Mucosa of descending colon (tissue), 3 donors: ENCODE measurements at regions not wholly inside any gene's neighbourhood (a gene's known extent, or its start where the extent isn't known, plus 50 kb on each side); places are given as distances from the start of the nearest gene placed in this dataset.

Experiments used
- ATAC-seq: fragments of 200-7000 bp; cut with Tn5 transposase; one replicate; pipeline ENCODE4 v1.9.1; 2020; ENCODE audit warnings: mild to moderate bottlenecking, moderate library complexity
- DNase-seq, 3 donors: peaks; one replicate each; pipeline ENCODE4 v3.0.0-alpha.2; 2020
- H3K36me3 ChIP-seq: fragments of 200-600 bp; one replicate; pipeline ENCODE4 v1.8.0; 2021; ENCODE audit warnings: low read depth, mild to moderate bottlenecking
- H3K4me1 ChIP-seq: fragments of 200-600 bp; one replicate; pipeline ENCODE4 v1.8.0; 2021; ENCODE audit warnings: low read depth, mild to moderate bottlenecking
- H3K4me3 ChIP-seq: fragments of 200-600 bp; one replicate; pipeline ENCODE4 v1.8.0; 2021; ENCODE audit warnings: mild to moderate bottlenecking
- H3K9me3 ChIP-seq: fragments of 200-600 bp; one replicate; pipeline ENCODE4 v1.8.0; 2021; ENCODE audit warnings: mild to moderate bottlenecking
- intact Hi-C, 2 donors: fragments of 100-400 bp; cut with DNase I in 1 of 2; cut with micrococcal nuclease in 1 of 2; formaldehyde crosslinking; loops; one replicate each; pipeline versions ENCODE4 v1.11.0 to v1.11.1; 2022; cut with DNase I, micrococcal nuclease
- TF ChIP-seq, protein P1 (sequence below): fragments of 200-600 bp; IDR thresholded peaks from one replicate; pipeline ENCODE4 v1.8.0; 2022; ENCODE audit warnings: antibody characterized with exemption, mild to moderate bottlenecking
- donor health status: DM: no; HTN: no; CAD: no; lungs with moderate emphysema.
- donor health status: DM: no; HTN: no; CAD: no.
- donor health status: DM: no; HTN: yes; CAD: no.

DNA sequence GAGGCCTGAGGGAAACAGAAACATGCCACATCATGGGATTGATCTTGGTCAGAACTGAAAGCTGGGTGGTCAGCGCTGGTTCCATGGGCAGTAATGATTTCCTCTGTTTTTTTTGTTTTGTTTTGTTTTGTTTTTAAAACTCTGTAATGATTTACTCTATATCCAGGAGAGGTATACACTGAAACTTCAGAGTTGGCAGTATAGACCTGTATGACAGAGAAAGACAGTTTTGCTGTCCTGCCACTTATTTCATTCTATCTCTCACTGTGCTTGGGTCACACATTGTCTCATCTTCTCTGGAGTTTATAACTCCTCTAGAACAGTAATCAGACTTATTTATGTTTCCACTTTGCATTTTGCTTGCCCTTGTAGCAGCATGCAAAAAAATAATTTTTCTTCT is 105.1 kb upstream of the SLITRK1 start:
- Histone ChIP-seq H3K9me3 (peaks cover 43% of the 10 kb centered on the region), H3K4me1 (no peaks in the 10 kb centered on the region), H3K36me3 (no peaks in the 10 kb centered on the region), H3K4me3 (no peak overlapping the region)
- ATAC-seq: no peak
- DNase-seq: no peak
- intact Hi-C loops: no loop called here
- TF ChIP-seq, protein P1, sequence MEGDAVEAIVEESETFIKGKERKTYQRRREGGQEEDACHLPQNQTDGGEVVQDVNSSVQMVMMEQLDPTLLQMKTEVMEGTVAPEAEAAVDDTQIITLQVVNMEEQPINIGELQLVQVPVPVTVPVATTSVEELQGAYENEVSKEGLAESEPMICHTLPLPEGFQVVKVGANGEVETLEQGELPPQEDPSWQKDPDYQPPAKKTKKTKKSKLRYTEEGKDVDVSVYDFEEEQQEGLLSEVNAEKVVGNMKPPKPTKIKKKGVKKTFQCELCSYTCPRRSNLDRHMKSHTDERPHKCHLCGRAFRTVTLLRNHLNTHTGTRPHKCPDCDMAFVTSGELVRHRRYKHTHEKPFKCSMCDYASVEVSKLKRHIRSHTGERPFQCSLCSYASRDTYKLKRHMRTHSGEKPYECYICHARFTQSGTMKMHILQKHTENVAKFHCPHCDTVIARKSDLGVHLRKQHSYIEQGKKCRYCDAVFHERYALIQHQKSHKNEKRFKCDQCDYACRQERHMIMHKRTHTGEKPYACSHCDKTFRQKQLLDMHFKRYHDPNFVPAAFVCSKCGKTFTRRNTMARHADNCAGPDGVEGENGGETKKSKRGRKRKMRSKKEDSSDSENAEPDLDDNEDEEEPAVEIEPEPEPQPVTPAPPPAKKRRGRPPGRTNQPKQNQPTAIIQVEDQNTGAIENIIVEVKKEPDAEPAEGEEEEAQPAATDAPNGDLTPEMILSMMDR: no peak

DNA sequence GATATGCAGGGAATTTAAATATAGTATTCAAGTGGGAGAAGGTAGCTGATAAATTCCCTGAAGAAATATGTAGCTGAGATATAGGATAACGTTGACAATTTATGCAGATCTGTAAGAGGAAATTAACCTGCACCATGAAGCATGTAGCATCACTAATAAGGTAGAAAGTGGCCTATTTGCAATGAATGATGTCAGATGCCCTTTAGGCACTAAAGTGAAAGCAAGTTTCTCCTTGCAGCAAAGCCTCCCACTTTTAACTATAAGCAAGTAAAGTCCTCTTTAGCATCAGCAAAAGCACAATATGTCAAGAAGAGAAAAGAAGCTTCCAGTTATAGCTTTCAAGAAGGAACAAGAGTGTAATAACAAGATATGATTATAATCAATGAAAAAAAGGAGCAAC is 102.5 kb upstream of the SLITRK1 start:
- TF ChIP-seq, protein P1: no peak
- Histone ChIP-seq H3K36me3 (no peaks in the 10 kb centered on the region), H3K4me3 (no peak overlapping the region), H3K4me1 (no peaks in the 10 kb centered on the region), H3K9me3 (peaks cover 36% of the 10 kb centered on the region)
- intact Hi-C loops: no loop called here
- ATAC-seq: no peak
- DNase-seq: no peak

DNA sequence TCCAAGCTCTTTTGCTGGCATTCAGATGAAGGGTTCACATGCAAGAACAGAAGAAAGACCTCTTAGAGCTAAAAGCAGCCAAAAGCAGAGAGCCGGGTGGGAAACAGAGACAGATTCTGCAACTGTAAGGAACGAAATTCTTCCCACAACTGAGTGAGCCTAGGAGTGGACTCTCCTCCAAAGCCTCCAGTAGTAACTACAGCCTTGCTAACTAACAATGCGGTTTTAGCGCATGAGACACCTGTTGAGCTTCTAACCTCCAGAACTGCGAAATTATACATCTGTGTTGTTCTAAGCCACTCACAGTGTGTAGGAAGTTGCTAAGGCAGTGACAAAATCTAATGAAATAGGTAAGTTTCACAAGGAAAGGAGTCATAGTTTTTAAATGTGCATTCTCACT is 98.1 kb upstream of the SLITRK1 start:
- Histone ChIP-seq H3K4me3 (no peak overlapping the region), H3K9me3 (peaks cover 43% of the 10 kb centered on the region), H3K36me3 (no peaks in the 10 kb centered on the region), H3K4me1 (no peaks in the 10 kb centered on the region)
- DNase-seq: no peak
- intact Hi-C loops: no loop called here
- no peak for ATAC-seq
- TF ChIP-seq, protein P1: no peak

DNA sequence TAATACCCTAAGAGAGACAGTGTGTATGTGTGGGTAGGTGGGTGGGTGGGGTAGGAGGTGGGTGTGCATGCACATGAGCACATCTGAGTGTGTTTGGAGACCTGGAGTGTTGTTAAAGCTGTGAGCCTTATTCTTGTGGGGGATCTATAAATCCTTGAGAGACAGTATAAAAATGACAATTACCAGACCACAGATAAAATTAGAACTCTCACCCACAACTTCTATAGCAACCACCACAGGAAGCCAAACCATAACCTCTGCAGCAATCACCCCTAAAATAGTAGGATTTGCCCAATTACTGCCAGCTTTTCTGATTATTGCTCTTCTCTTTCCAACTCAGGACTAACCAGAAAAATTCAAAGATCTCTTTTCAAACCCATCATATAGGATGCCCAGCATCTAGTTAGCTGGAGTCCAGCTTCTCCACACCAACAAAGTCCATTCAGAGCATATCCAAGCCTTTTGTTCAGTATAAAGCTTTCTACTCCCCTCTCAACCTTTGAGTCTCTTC is 93.4 kb upstream of the SLITRK1 start:
- intact Hi-C loops: no loop called here
- Histone ChIP-seq H3K4me1 (no peaks in the 10 kb centered on the region), H3K36me3 (no peaks in the 10 kb centered on the region), H3K4me3 (no peak overlapping the region), H3K9me3 (peaks cover 29% of the 10 kb centered on the region)
- TF ChIP-seq, protein P1: no peak
- ATAC-seq: no peak
- no peak for DNase-seq

DNA sequence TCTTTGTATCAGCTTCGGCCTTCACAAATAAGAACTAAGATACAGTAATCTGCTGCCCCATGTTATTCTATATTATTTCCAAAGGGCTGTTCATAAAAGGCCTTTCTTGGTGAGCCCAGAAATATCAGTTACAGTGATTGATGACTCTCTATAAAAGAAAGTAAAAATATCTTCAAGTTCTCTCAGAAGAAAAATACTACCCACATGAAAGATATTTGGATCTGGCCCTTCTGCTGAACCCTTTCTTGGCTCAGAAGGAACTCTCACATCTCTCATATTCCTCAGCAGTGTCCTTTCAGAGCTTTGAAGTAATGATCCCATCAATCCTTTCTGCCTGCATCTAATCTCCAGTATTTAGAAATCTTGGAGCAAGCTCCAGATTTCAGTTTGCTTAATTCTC is 76.3 kb upstream of the SLITRK1 start:
- intact Hi-C loops: no loop called here
- DNase-seq (no peak), ATAC-seq (no peak)
- TF ChIP-seq, protein P1: no peak
- Histone ChIP-seq H3K4me3 (no peak overlapping the region), H3K36me3 (no peaks in the 10 kb centered on the region), H3K4me1 (no peaks in the 10 kb centered on the region), H3K9me3 (peaks cover 16% of the 10 kb centered on the region)

DNA sequence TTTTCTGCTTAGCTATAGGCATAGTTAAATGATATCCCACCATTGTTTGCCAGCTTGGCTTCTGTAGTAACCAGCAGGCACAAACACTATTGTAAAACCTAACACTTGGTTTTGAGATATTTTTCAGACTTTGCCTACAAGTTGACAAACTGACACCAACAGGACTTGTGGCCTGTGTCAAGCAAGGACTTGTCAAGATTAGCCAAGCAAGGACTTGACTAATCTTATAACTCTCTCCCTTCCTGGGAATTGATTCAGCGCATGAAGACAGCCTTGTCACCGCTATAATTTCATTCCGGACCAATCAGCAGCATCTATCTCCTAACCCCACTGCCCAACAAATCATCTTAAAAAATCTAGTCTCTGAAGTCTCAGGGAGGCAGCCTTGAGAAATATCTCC is 72.7 kb upstream of the SLITRK1 start:
- ATAC-seq (no peak), DNase-seq (no peak)
- Histone ChIP-seq H3K4me1 (no peaks in the 10 kb centered on the region), H3K9me3 (peaks cover 21% of the 10 kb centered on the region), H3K4me3 (no peak overlapping the region), H3K36me3 (no peaks in the 10 kb centered on the region)
- TF ChIP-seq, protein P1: no peak
- intact Hi-C loops: no loop called here
